IPS DF 6.9 (cell line): ENCODE measurements at regions not wholly inside any gene's neighbourhood (a gene's known extent, or its start where the extent isn't known, plus 50 kb on each side); places are given as distances from the start of the nearest gene placed in this dataset.

ENCODE experiments used
- DNase-seq: peaks from one replicate; pipeline ENCODE4 v3.0.0-alpha.2; 2013; ENCODE audit warnings: low read depth, low spot score
- H3K27ac ChIP-seq: one replicate; pipeline ENCODE4 v1.5.1; 2013; ENCODE audit warnings: low read length, control low read depth
- H3K27me3 ChIP-seq: 2 replicates; pipeline ENCODE4 v1.6.1; 2013; ENCODE audit warnings: mild to moderate bottlenecking, low read length; ENCODE audit not compliant: control insufficient read depth, insufficient read depth
- H3K36me3 ChIP-seq: 2 replicates; pipeline ENCODE4 v1.6.1; 2013; ENCODE audit warnings: low read length; ENCODE audit not compliant: control insufficient read depth, insufficient read depth
- H3K4me1 ChIP-seq: 2 replicates; pipeline ENCODE4 v1.6.1; 2013; ENCODE audit warnings: low read length; ENCODE audit not compliant: control insufficient read depth, insufficient read depth
- H3K4me3 ChIP-seq: 2 replicates; pipeline ENCODE4 v1.5.1; 2013; ENCODE audit warnings: mild to moderate bottlenecking, low read length
- H3K9me3 ChIP-seq: 2 replicates; pipeline ENCODE4 v1.6.1; 2013; ENCODE audit warnings: low read length, inconsistent platforms; ENCODE audit not compliant: control insufficient read depth, insufficient read depth
- WGBS: extraction: QIAGEN DNeasy Blood & Tissue Kit; methylation state at CpG from one replicate; pipeline ENCODE4 v1.1.7; 2013; ENCODE audit warnings: mixed read lengths, missing lambda C conversion rate; ENCODE audit not compliant: insufficient read length, insufficient coverage; 5-methylcytosine and 5-hydroxymethylcytosine counted together

DNA sequence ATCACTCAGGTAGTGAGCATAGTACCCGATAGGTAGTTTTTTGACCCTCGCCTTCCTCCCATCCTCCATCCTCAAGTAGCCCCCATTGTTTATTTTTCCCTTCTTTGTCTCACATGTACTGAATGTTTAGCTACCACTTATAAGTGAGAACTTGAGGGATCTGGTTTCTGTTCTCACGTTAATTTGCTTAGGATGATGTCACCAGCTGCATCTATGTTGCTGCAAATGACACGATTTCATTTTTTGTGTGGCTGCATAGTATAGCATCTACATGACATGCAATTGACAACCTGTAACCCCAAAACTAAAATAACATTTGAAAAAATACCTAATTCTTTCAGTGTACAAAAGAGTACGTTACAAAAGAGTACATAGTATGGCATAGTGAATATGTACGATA is 254.0 kb upstream of the NOVA1 start:
- no peaks in the 10 kb centered on the region for H3K36me3 ChIP-seq
- DNase-seq, result no peak
- no peaks in the 10 kb centered on the region for H3K9me3 ChIP-seq
- no peak overlapping the region for H3K4me3 ChIP-seq
- H3K27me3 ChIP-seq, result no peaks in the 10 kb centered on the region
- no peak overlapping the region for H3K27ac ChIP-seq
- H3K4me1 ChIP-seq, result no peaks in the 10 kb centered on the region
- WGBS, result no CpG with 5 or more reads among the region's 6 CpGs

DNA sequence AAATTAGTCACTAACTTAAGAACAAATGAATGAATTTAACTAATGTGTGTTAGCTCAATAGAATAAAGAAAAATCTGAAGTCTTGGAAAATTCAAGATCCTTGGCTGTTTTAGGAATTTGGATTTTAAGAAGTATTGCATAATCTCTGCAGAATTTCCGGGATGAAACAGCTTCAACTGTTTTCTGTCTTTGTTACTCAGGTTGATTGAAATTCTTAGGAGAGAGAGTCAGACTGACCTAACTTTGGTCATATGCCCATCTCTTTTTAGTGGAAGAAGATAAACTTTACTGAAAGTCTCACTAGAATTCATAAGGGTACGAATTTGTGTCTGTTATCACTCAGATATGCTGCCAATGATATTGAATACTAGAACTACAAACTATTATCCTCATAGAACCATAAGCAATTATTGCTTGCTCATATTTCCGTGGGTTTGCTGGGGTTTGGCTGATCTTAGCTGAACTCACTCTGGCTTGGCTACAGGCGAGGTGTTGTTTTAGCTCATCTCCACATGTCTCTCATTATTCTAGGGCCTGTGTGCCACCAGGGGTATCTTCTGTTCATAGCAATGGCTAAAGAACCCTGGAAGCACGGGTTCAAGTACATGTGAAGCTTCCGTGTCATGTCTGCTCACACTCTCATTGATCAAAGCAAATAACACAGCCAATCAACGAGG is 257.4 kb upstream of the NOVA1 start:
- no peaks in the 10 kb centered on the region for H3K27me3 ChIP-seq
- H3K4me3 ChIP-seq, result no peak overlapping the region
- no CpG with 5 or more reads among the region's 7 CpGs for WGBS
- H3K9me3 ChIP-seq, result no peaks in the 10 kb centered on the region
- H3K4me1 ChIP-seq, result no peaks in the 10 kb centered on the region
- no peaks in the 10 kb centered on the region for H3K36me3 ChIP-seq
- H3K27ac ChIP-seq, result no peak overlapping the region
- no peak for DNase-seq

DNA sequence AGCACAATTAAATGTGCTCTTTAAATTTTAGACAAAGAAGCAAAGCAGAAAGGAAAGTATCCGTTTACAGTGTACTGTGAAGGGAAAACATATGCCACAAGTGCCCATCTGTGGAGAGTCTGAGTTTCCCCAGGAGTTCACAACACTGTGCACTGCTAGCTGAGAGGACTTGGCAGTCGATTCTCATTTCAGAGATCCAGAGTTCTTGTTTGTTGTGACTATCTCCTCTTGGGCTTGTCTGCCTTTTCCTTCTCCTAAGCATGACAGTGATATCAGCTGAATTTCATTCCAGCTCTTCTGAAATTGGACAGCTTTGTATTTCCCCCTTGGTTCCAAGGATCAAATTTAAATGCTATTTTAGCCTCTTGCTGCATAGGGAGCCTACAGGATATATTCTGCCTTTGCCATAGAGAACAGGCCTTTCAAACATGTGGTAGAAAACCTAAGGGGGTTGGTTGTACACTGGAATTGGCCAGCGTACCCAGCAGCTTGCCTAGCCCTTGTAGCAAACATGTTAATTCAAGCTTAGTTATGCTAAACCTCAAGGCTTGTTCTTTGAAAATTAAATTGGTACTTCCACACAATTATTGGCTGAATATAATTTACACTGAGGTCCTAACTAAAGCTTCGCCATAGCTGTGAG is 259.2 kb upstream of the NOVA1 start:
- H3K27me3 ChIP-seq, result no peaks in the 10 kb centered on the region
- WGBS, result no CpG with 5 or more reads among the region's 4 CpGs
- DNase-seq, result no peak

DNA sequence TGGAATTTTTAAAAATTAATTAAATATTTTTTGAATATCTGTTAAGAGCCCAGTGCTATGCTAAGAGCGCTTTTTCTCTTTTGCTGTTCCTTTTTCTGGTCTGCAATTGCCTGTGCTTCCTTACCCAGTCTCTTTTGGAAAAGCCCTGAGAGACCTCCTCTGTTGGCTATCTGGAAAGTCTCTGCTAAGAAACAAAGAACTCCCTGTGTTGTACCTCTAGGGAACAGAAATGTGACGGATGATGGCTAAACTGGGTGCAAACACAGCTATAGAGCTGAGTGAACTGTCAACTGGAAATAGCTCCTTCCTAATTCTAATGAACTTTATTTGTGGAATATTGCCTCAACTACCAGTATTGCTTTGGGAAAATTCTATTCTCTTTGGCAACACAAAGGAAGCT is 261.6 kb upstream of the NOVA1 start:
- no peaks in the 10 kb centered on the region for H3K36me3 ChIP-seq
- no peaks in the 10 kb centered on the region for H3K27me3 ChIP-seq
- no peaks in the 10 kb centered on the region for H3K4me1 ChIP-seq
- WGBS, result no CpG with 5 or more reads among the region's 2 CpGs
- no peak overlapping the region for H3K4me3 ChIP-seq
- H3K27ac ChIP-seq, result no peak overlapping the region
- no peak for DNase-seq
- H3K9me3 ChIP-seq, result no peaks in the 10 kb centered on the region

More for the DNA sequence above, 259.2 kb upstream of the NOVA1 start:
- Histone ChIP-seq H3K9me3 (no peaks in the 10 kb centered on the region), H3K36me3 (no peaks in the 10 kb centered on the region), H3K4me3 (no peak overlapping the region), H3K4me1 (no peaks in the 10 kb centered on the region), H3K27ac (no peak overlapping the region)

DNA sequence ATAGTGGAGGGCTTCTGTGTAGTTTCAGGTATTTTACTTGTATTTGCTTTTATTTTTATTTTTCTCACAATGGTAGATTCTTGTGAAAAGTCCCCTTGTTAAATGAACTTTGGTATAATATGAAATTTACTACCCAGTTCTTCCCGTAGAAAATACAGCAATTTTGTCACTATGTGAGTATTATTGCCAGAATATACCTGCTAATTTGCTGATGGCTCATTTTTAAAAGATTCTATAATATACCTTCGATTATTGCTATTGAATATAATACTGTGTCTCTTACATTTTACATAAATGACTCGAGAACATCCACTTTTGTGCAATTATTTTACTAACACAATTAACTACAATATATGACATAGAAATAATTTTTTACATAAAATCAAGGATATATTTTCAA is 262.3 kb upstream of the NOVA1 start:
- H3K4me1 ChIP-seq, result no peaks in the 10 kb centered on the region
- no peaks in the 10 kb centered on the region for H3K9me3 ChIP-seq
- H3K36me3 ChIP-seq, result no peaks in the 10 kb centered on the region
- DNase-seq, result no peak
- 100% methylated on average over 1 of the region's 3 CpGs for WGBS
- no peaks in the 10 kb centered on the region for H3K27me3 ChIP-seq
- H3K4me3 ChIP-seq, result no peak overlapping the region
- H3K27ac ChIP-seq, result no peak overlapping the region

DNA sequence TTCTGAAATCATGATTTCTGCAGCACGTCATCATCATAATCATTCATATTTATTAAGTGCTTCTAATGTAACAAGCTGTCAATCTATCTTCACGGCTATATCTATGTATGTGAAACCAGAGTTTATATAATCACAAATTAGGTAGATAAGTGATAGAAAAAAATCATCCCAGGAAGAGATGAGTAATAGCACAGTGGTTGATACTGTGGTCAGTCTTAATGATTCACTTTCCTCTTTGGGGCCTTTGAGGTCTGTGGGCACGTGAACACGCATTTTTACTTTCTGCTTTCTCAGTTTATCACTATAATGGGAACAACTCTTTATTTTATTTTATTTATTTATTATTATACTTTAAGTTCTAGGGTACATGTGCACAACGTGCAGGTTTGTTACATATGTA is 265.9 kb upstream of the NOVA1 start:
- no peaks in the 10 kb centered on the region for H3K4me1 ChIP-seq
- no peak overlapping the region for H3K27ac ChIP-seq
- no peaks in the 10 kb centered on the region for H3K36me3 ChIP-seq
- H3K27me3 ChIP-seq, result no peaks in the 10 kb centered on the region
- WGBS, result no CpG with 5 or more reads among the region's 5 CpGs
- no peak overlapping the region for H3K4me3 ChIP-seq
- no peak for DNase-seq
- H3K9me3 ChIP-seq, result no peaks in the 10 kb centered on the region

DNA sequence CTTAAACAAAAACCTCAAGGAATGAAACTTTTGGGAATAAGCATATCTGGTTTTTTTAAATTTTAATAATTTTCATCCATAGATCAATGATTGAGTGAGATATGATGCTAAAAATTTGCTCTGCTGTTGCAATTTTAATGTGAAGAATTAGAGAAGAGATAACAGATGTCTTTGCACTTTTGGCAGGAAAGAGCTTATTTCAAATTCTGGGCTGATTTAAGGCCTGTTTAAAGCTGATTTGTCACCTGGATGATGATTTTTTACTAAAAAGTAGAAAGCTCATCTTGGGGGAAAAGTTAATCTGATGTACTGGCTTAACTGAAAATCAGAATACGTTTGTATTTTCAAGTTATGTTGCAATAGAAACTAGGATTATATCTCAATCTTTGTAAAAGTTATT is 268.9 kb upstream of the NOVA1 start:
- no peak for DNase-seq
- Histone ChIP-seq H3K27ac (no peak overlapping the region), H3K36me3 (no peaks in the 10 kb centered on the region), H3K27me3 (no peaks in the 10 kb centered on the region), H3K4me1 (no peaks in the 10 kb centered on the region), H3K9me3 (no peaks in the 10 kb centered on the region), H3K4me3 (no peak overlapping the region)
- WGBS, result no CpG with 5 or more reads among the region's 1 CpG

DNA sequence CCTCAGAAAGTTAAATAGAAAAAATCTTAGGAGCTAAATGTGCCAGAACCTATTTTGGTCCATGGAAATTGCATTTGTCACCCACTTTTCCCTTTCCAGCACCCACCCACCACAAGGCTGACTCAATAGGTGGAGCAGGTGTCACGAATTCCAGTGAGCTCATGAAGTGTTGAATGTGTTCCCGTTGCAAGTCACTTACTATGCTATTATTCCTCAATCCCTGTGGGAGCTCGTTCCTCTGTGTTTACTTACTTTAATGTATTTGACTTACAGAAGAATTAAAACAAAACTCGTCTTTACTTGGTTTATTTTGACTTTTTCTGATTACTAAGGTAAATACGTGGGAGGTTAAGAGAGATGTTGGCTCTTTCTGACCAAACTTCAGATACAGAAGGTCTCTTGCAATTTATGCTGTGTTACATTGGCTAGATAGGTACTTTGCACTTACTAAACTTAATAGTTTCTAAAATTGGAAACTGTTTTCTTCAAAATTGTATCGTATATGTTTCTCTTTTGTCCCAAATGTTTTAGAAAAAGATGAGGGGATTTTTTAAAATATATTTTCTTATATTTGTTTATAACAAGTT is 269.4 kb upstream of the NOVA1 start:
- WGBS, result no CpG with 5 or more reads among the region's 6 CpGs
- DNase-seq, result no peak
- H3K9me3 ChIP-seq, result no peaks in the 10 kb centered on the region
- H3K27ac ChIP-seq, result no peak overlapping the region
- H3K4me3 ChIP-seq, result no peak overlapping the region
- no peaks in the 10 kb centered on the region for H3K36me3 ChIP-seq
- H3K4me1 ChIP-seq, result no peaks in the 10 kb centered on the region
- H3K27me3 ChIP-seq, result no peaks in the 10 kb centered on the region

DNA sequence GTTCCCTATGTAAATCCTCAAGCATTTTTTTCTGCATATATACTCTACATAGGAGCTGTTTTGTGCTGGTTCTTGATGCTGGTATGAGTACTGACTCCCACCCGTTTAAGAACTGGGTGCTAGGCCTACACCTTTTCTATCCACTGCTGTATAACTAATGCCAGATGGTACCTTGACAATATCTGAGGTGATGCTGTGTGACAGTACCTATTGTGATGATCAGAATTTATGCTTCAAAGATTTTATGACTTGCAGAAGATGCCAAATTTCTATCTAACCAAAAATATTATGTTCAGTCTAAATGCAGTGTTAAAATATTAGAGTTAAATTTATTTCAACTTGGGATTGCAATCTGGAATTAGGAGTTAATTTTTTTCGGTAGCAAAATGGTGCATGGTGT is 272.3 kb upstream of the NOVA1 start:
- Histone ChIP-seq H3K36me3 (no peaks in the 10 kb centered on the region), H3K27ac (no peak overlapping the region), H3K9me3 (no peaks in the 10 kb centered on the region), H3K4me1 (no peaks in the 10 kb centered on the region), H3K27me3 (no peaks in the 10 kb centered on the region), H3K4me3 (no peak overlapping the region)
- DNase-seq, result no peak
- 100% methylated on average over 1 of the region's 2 CpGs for WGBS

DNA sequence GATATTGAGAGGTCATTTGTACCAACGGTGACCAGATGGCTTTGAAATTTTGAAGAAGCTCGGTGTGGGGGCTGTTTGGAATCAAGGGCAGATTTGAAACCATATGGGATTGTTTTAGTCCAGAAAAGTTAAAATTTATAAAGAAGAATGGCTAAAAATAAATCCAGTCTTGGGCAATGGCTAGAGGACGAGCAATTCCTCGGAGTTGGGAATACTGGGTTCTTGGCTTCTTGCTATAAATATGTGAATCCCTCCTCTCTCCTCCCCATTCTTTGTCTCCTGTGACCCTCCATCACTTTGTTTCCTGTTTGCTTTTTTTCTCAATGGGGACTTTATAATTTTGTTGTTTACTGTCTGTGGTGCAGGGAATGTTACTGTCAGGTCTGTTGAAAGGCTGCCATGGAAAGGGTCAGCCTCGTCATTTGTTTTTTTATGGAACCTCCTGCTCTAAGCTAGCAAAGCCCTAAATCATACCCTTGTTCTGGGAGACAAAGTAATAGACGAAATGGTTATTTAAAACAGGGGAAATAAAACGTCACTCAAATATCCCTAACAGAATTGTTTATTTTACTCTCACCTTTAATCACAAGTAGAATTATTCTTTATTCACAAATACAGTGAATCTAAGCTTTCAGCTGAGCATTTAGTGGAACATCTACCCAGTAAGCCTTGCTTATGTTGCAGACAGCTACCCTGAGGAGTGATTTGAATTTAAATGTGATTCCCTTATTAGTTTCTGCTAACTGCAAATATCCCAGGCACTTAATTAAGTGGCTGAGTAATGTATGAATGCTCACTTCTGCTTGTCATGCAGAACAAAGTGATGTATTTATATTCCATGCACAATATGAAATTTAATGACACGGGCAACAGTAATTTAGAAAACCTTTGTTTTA is 273.1 kb upstream of the NOVA1 start:
- no peaks in the 10 kb centered on the region for H3K4me1 ChIP-seq
- no peaks in the 10 kb centered on the region for H3K36me3 ChIP-seq
- no peaks in the 10 kb centered on the region for H3K27me3 ChIP-seq
- no peaks in the 10 kb centered on the region for H3K9me3 ChIP-seq
- H3K27ac ChIP-seq, result no peak overlapping the region
- WGBS, result no CpG with 5 or more reads among the region's 8 CpGs
- DNase-seq, result no peak
- no peak overlapping the region for H3K4me3 ChIP-seq
